ENCODE measurements at regions not wholly inside any gene's neighbourhood (a gene's known extent, or its start where the extent isn't known, plus 50 kb on each side); places are given as distances from the start of the nearest gene placed in this dataset.
"Not testable (repeated sequence)": the region's sequence is repeated elsewhere in the genome, so short reads cannot be mapped to it uniquely, and the experiment has no call there.

- Histone ChIP-seq H3K27me3 (no peaks in the 10 kb centered on the region), H3K27ac (no peak overlapping the region), H3K4me1 (ENCODE audit: low read depth) (no peaks in the 10 kb centered on the region), H3K36me3 (no peaks in the 10 kb centered on the region), H3K9me3 (ENCODE audit: low read depth) (no peaks in the 10 kb centered on the region), H3K4me3 (no peak overlapping the region)
- DNase-seq (ENCODE audit: low read depth in 1 of 2, low spot score in 1 of 2) = no peak
- no peak for TF ChIP-seq CTCF (IDR thresholded peaks at IDR 0.05; ENCODE audit: low read depth, low read length)
Observed at GRCh38 chr2:126042089-126042488, 613.9 kb upstream of the GYPC start.

DNA sequence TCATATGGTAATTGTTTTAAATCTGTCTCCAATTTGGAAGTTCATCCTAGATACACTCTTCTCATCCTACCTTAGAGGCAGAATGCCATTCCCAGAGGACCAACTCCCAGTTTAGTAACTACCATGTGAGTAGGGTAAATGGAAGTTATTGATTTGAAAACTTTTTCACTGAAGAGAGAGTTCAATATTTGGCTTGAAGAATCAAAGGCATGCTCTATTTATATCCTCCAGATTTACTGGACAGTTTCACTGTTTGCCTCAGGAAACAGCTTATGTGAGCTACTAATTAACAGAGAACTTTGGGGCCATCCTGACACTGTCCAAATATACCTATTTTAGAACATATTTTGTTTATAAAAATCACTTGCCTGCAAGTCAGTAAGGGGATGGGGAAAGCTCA, 607.2 kb upstream of the GYPC start:
- no peaks in the 10 kb centered on the region for H3K9me3 ChIP-seq (ENCODE audit: low read depth)
- no peak for TF ChIP-seq CTCF (IDR thresholded peaks at IDR 0.05; ENCODE audit: low read depth, low read length)
- H3K4me3 ChIP-seq = no peak overlapping the region
- no peaks in the 10 kb centered on the region for H3K27me3 ChIP-seq
- no peak overlapping the region for H3K27ac ChIP-seq
- H3K4me1 ChIP-seq (ENCODE audit: low read depth) = no peaks in the 10 kb centered on the region
- H3K36me3 ChIP-seq = no peaks in the 10 kb centered on the region
- no peak for DNase-seq (ENCODE audit: low read depth in 1 of 2, low spot score in 1 of 2)

DNA sequence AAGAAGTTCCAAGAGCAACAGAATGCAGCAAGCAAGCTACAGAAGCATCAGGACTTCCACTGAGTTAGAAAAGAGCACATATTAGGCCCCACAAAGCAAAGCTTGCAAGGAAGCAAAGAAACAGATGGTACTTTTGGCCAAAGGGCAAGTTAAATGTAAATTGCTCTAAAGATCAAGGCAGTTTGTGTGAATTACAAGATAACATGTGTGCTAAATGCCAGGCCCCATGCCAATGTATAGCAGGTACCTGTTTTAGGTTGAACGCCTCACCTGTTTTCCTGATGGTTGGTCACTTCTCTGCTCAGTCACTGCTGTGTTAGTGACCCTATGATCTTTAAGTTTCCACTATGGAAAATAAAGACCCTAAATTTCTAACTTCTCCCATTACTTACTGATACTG, 606.5 kb upstream of the GYPC start:
- no peak for TF ChIP-seq CTCF (IDR thresholded peaks at IDR 0.05; ENCODE audit: low read depth, low read length)
- Histone ChIP-seq H3K36me3 (no peaks in the 10 kb centered on the region), H3K9me3 (ENCODE audit: low read depth) (no peaks in the 10 kb centered on the region), H3K27ac (no peak overlapping the region), H3K27me3 (no peaks in the 10 kb centered on the region), H3K4me1 (ENCODE audit: low read depth) (no peaks in the 10 kb centered on the region), H3K4me3 (no peak overlapping the region)
- DNase-seq (ENCODE audit: low read depth in 1 of 2, low spot score in 1 of 2) = no peak

GRCh38 chr2:126050991-126051736, 604.8 kb upstream of the GYPC start:
- H3K4me1 ChIP-seq (ENCODE audit: low read depth) = no peaks in the 10 kb centered on the region
- H3K36me3 ChIP-seq = no peaks in the 10 kb centered on the region
- DNase-seq (ENCODE audit: low read depth in 1 of 2, low spot score in 1 of 2) = no peak
- no peak overlapping the region for H3K27ac ChIP-seq
- no peak overlapping the region for H3K4me3 ChIP-seq
- no peak for TF ChIP-seq CTCF (IDR thresholded peaks at IDR 0.05; ENCODE audit: low read depth, low read length)
- no peaks in the 10 kb centered on the region for H3K27me3 ChIP-seq
- H3K9me3 ChIP-seq (ENCODE audit: low read depth) = no peaks in the 10 kb centered on the region

DNA sequence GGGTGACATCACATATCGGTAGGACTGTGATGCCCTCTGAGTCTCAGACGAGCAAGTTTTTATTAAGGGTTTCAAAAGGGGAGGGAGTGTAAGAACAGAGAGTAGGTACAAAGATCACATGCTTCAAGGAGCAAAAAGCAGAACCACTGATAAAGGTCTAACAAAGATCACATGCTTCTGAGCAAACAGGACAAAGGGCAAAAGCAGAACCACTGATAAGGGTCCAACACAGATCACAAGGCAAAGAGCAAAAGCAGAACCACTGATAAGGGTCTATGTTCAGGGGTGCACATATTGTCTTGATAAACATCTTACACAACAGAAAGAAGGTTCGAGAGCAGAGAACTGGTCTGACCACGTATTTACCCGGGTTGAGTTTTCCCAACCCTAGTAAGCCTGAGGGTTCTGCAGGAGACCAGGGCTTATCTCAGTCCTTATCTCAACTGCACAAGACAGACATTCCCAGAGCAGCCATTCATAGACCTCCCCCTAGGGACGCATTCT, 604.2 kb upstream of the GYPC start:
- H3K9me3 ChIP-seq (ENCODE audit: low read depth); H3K27ac ChIP-seq; H3K27me3 ChIP-seq: not testable (repeated sequence)

DNA sequence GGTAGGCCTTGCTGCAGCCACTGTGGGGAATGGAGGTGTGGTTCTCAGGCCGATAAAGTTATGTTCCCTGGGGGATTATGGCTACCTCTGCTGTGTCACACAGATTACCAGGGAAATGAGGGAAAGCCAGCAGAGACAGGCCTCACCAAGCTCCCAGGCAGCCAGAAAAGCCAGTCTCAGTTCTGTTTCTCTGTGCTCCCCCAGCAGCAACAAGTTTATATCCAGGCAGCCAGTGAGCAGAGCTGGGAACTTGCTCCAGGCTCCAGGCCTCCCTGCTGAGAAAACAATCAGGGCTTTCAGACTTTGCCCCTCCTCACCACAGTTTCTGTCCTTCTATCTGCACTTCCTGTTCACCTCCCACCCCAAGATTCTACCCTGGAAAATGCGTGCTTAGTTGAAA, 596.6 kb upstream of the GYPC start:
- DNase-seq (ENCODE audit: low read depth in 1 of 2, low spot score in 1 of 2) = no peak
- no peak overlapping the region for H3K27ac ChIP-seq
- no peaks in the 10 kb centered on the region for H3K36me3 ChIP-seq
- no peak overlapping the region for H3K4me3 ChIP-seq
- no peaks in the 10 kb centered on the region for H3K4me1 ChIP-seq (ENCODE audit: low read depth)
- no peaks in the 10 kb centered on the region for H3K9me3 ChIP-seq (ENCODE audit: low read depth)
- no peak for TF ChIP-seq CTCF (IDR thresholded peaks at IDR 0.05; ENCODE audit: low read depth, low read length)
- no peaks in the 10 kb centered on the region for H3K27me3 ChIP-seq

More for the DNA sequence above, 604.2 kb upstream of the GYPC start:
- not testable (repeated sequence) for H3K4me1 ChIP-seq (ENCODE audit: low read depth); H3K36me3 ChIP-seq; H3K4me3 ChIP-seq; DNase-seq (ENCODE audit: low read depth in 1 of 2, low spot score in 1 of 2)

Data from cardiac muscle cell (in vitro differentiated cells and primary cell).